Activated CD4-positive, CD25-positive, alpha-beta regulatory T cell (primary cell): ENCODE measurements at regions not wholly inside any gene's neighbourhood (a gene's known extent, or its start where the extent isn't known, plus 50 kb on each side); places are given as distances from the start of the nearest gene placed in this dataset.
"Not testable (repeated sequence)": the region's sequence is repeated elsewhere in the genome, so short reads cannot be mapped to it uniquely, and the experiment has no call there.

Experiments
- DNase-seq, 4 experiments: peaks; one replicate each; lab custom pipeline; 2025; lab: John Stamatoyannopoulos, UW

- no peak for DNase-seq
These were observed 141.5 kb downstream of the C6orf118 start for GRCh38 chr6:165167861-165168260.

- no peak for DNase-seq
These were observed 142.1 kb downstream of the C6orf118 start for GRCh38 chr6:165167311-165167710.

DNA sequence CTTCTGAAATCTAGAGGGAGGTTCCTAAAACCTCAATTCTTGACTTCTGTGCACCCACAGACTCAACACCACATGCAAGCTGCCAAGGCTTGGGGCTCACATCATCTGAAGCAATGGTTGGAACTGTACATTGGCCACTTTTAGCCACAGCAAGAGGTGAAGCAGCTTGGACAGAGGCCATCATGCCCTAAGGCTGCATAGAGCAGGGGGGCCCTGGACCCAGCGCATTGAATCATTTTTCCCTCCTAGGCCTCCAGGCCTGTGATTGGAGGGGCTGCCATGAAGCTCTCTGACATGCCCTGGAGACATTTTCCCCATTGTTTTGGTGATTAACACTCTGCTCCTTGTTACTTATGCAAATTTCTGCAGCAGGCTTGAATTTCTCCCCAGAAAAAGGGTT, 145.9 kb downstream of the C6orf118 start:
- DNase-seq = no peak

GRCh38 chr6:165159460-165159859, 149.9 kb downstream of the C6orf118 start:
- no peak for DNase-seq

DNA sequence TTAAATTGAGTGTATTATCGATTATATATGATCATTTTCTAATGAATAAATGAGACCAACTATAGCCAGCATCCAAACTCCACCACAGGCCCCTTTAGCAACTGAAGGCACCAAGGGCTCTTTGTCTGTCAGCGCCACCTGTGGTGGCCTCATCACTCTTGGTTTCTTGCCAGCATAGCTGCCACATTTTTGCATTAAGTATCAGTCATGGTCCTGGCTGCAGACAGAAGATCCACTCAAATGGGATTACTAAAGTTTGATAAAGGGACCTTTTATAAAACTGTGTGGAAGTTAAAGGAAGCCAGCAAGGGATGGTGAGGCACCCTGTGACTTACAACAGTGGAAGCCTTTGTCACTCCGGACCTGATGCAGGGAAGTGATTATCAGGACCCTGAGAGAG, 162.9 kb downstream of the C6orf118 start:
- DNase-seq = no peak

- DNase-seq = no peak
These were observed 173.5 kb downstream of the C6orf118 start for GRCh38 chr6:165135889-165136288.

GRCh38 chr6:165129086-165129485, 180.3 kb downstream of the C6orf118 start:
- DNase-seq = no peak

DNA sequence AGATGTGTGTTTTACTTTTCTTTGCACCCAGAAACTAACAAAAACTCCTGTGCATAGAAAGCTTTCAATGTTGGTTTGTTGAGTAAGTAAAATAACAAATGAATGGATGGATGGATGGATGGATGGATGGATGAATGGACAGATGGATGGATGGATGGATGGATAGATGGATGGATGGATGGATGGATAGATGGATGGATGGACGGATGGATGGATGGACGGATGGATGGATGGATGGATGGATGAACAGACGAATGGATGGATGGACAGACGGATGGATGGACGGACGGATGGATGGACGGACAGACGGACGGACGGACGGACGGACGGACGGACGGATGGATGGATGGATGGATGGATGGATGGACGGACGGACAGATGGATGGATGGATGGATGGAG, 181.7 kb downstream of the C6orf118 start:
- DNase-seq = not testable (repeated sequence)

GRCh38 chr6:165124681-165125080, 184.7 kb downstream of the C6orf118 start:
- not testable (repeated sequence) for DNase-seq

DNA sequence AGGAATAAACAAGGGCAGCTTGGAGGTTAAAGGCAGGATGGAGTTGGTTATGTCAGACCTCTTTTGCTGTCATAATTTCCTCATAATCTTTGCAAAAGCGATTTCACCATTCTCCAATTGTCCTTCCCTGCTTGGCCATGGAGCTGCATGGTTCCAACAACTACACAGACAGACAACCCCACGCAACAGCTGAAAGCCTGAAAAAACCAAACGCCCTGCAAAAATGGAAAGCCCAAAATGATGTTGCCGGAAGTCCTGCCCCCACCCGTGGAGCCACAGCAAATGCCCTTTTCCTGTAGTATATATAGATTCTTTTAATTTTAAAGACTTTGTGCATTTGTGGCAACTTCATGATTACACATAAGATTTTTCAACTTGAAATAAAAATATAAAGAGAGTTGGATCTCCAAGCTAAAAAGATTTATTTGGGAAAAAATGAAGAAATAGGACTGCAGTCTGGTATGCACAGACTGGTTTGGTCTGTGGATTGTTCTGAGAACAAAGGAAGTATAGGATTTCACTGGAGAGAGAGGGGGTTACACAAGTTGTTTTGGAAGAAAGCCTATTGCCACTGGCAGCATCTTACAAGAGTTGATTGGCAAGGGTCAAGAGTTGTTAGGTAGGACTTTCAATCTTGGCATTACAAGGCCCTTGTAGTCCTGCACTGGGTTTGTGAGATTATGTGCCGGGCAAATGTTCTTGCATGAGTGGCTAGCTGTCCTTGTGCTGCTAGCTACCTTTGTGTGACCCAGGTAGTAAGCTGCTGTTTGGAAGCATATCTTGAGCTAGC, 190.0 kb downstream of the C6orf118 start:
- DNase-seq = no peak

GRCh38 chr6:165118736-165119135, 190.7 kb downstream of the C6orf118 start:
- DNase-seq = no peak

- DNase-seq = no peak
These were observed 191.6 kb downstream of the C6orf118 start for GRCh38 chr6:165117806-165118205.

GRCh38 chr6:165117121-165117520, 192.3 kb downstream of the C6orf118 start:
- no peak for DNase-seq

DNA sequence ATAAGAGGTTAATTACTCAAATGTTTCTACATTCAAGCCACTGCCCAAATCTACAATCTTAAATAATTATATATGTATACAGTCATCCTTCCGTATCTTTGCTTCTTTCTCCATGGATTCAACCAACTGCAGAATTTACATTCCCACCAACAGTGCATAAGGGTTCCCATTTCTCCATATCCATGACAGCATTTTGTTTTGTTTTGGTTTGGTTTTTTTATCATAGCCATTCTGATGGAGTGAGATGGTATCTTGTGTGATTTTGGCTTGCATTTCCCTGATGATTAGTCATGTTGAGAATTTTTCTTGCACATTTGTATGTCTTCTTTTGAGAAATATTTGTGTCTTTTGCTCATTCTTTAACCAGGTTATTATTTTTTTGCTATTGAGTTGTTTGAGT, 198.5 kb downstream of the C6orf118 start:
- DNase-seq = no peak

- no peak for DNase-seq
These were observed 200.4 kb downstream of the C6orf118 start for GRCh38 chr6:165109011-165109410.

- DNase-seq = no peak
These were observed 203.1 kb downstream of the C6orf118 start for GRCh38 chr6:165106261-165106660.

- DNase-seq = no peak
These were observed 211.2 kb downstream of the C6orf118 start for GRCh38 chr6:165098165-165098564.

- no peak for DNase-seq
These were observed 212.5 kb downstream of the C6orf118 start for GRCh38 chr6:165096868-165097267.

- DNase-seq = no peak
These were observed 213.2 kb downstream of the C6orf118 start for GRCh38 chr6:165096209-165096608.

DNA sequence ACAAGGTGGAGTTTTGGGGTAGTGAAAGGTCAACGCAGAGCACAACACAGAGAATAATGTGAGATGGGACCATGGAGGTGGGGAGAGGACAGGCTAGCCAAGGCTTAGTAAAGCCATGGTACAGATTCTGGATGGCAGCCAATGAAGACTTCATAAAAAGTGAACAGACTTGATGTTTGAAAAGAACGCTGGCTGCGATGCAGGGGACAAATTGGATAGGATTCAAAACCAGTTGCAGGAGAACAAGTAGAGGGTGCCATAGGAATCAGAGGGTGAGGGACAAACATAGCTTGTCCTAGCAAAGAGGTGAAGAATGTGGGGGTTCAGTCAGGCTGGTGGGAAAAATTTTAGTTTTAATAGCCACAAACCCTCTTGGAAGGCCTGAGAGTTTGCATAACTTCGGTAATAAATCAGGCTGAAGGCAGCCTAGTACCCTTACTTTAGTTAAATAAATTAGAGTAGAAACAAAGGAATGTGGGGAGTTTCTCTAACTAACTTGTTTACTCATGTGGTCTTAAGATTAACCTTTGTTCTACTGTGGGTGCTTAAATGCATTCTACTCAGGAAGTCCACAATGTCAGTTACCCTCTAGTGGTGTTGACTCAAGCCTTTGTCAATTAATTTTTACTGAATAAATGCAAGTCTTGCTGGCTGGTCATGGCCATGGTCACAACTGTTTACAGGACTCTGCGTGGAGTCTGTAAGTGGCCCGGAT, 216.4 kb downstream of the C6orf118 start:
- DNase-seq = no peak

GRCh38 chr6:165091121-165091785, 218.2 kb downstream of the C6orf118 start:
- DNase-seq = no peak

GRCh38 chr6:165090242-165090641, 219.2 kb downstream of the C6orf118 start:
- no peak for DNase-seq

DNA sequence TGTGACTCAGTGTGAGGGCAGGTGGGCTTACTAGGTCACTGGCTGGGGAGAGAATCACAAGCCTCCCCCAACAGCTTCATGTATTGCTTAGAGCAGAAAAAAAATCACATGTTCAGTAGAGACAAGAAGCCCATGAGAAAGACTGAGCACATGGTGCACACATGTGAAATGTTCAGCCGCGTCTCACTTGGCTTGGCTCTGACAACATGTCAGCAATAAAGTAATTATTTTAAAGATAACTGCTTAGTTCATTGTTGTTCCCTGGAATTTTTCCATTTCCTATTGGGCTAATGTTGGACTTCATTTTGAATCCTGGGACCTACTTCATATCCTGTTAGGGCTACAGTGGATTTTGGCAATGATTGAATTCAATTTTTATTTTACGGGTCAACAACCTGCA, 222.6 kb downstream of the C6orf118 start:
- no peak for DNase-seq
